GM21786 (cell line): ENCODE measurements at regions not wholly inside any gene's neighbourhood (a gene's known extent, or its start where the extent isn't known, plus 50 kb on each side); places are given as distances from the start of the nearest gene placed in this dataset.

Experiments
- ATAC-seq: cut with Tn5 transposase; IDR thresholded peaks from one replicate; pipeline ENCODE4 v1.9.1; 2021; ENCODE audit not compliant: unreplicated experiment

DNA sequence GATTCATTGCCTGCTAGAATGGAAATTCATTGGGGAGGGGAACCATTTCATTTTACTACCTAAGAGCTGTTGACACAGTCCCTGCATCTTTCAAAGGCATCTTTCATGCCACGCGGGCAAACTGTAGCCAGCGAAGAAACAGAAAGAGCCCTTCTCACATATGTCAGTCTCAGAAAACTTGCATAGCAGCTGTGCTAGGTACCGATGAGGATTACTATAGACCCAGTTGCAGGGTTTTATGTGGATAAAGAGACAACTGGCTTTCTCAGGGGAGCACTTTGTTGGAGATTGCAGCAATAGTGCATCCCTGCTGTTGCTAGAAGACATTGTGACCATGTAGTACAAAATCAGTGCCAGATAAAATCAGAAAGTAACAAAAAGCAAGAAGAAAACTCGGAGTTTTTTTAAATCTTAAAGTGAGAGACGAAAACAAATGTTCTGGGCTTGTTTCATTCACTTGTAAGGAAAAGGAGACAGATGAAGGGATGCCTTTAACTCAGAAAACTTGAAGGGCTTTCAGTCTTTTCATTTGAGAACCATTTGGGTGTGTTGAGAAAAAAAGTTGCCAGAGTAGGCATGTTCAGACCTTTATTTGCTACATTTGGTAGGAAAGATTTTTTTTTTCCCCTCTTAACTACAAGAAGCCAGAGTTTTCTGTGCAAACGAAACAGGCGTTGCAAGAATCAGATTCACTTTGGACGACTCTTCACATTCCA lies 804.1 kb downstream of the USP25 start:
- no peak for ATAC-seq

DNA sequence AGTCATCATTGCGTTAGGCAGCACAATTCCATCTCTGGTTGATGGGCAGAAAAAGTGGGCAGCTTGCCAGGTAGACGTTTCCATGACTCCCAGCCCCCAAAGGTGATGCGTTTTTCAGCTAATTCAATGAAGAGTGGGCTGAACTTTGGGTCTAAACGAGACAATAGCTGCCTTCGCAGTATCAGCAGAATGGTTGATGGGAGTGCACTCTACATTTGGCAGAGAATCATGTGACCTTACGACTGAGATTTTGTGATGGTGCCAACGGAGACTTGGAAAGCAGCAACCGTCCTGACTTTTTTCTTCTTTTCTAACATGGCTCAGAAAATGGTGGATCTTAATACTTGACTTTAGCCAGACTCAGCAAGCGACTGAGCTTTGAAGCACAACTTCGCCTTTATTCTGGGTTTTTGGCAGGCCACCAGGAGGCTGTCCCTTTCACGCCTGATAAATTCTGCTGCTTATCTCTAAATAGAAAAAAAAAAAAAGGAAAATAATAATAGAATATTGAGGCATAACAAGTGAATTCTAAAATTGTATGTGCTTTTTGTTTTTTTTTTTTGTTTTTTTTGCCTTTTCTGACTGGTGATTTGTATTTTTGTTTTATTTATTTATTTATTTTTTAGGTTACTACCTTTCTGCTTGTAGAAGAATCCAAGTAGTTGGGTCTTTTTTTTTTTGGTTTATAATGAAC lies 804.8 kb downstream of the USP25 start:
- ATAC-seq, result no peak

DNA sequence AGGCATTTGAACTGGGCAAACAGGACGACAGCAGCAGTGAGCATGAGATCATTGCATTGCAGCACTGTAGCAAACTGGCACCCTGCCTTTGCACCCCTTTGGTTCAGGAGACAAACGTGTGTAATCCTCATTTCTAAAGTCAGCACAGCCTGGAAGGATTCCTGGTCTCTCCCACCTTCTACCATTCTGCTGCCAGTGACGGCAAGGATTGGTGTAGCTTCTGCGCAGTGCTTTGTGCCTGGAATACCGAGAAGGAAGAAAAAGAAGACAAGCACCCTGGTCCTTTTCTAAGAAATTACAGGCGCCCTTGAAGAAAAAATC lies 805.3 kb downstream of the USP25 start:
- ATAC-seq, result no peak

DNA sequence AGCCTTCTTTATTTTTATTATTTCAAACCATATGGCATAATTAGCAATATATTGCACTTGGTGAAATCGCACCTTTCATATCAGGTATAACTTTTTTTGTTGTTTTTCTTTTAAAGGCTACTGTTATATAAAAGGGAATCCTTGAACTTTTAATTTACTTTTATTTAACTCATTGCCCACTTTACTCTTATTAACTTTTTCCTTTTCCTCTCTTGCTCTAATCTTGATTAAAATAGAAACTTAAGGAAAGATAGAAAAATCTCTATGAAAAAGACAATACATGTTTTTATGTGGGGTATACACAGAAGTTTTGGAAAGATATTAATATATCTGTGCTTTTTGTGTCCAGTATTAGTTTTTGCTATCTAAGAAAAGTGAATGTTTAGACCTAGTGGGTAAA lies 805.8 kb downstream of the USP25 start:
- ATAC-seq, result no peak

DNA sequence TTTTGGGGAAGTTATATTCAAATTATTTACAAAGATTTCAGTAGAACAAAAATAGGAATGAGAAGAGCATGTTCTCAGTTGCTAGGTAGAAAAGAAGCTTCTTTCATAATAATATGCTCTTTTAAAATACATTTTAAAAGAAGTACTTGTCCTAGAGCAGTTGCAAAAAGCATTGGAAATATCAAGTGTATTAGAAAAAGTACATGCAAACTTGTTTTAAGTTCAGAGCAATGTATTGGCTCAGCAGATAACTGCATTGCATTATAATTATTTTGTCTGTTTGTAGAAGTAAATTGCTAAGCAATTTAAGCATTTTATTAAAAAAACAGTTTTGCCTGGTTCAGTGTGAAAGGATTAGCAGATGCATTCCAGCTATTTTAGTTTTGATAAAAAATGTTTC lies 806.4 kb downstream of the USP25 start:
- ATAC-seq, result no peak

DNA sequence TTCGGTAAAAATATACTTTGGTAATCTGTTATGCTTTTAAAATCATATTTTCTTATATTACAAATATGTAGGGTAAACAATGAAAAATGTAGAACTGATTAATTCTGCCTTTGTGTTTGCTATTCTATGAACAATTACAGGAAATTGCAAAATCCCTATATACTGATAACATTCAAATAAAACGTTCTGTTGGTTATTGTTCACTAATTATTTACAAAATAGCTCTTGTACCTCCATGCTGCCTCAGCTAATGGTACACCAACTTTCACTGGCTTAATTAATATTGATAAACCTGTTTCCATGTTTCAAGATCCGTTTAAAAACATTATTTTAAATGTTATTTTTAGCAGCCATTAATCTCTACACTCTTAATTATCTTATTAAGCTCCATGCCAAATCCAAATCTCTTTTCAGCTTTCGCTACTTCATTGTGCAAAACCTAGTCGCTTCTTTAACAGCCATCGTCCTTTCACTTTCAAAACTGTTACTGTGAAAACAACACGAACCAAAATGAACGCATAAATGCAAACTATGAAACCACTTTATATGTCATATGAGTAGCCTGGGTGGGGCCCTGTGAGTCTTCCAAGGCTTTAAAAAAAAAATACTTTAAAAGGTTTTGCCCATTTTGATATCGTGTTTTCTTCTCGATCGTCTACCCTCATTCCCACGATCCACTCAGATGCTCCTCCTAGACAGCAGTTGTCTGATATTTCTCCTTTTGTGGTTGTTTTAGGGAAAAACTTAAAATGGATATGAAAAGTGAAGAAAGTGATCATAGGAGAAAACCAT lies 807.1 kb downstream of the USP25 start:
- no peak for ATAC-seq

DNA sequence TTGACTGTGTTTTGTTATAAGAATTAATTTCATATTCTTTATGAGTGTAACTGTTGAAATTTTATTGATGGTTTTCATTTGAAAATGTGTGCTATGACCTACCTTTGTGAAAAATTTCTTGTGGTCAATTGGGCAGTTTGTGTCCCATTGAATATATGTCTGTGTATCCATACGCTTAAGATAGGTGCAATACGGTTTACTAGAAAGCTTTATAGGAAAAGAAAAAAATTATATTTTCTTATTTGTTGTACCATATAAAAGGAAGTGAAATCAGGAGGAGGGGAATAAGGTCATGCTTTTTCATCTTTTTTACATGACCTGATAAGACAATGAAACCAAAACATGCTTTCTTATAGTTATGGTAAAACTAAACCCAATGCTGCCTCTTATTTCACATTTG lies 807.7 kb downstream of the USP25 start:
- ATAC-seq, result no peak

DNA sequence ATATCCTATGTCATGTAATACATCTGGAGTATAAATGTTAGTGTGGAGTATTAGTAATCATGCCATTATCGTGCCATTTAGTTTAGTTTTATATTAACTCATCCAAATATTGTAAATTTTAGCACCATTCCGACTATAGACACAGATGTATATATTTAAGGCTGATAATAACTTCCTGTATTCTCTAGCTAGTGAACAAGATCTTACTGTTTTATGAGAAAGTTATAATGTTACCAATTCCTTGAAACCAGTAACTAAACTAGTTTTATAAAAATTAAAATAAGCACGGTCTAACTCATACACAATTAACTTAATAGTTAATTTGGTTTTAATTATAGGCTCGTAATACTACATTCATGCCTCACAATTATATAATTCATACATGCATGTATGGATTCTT lies 808.6 kb downstream of the USP25 start:
- no peak for ATAC-seq

DNA sequence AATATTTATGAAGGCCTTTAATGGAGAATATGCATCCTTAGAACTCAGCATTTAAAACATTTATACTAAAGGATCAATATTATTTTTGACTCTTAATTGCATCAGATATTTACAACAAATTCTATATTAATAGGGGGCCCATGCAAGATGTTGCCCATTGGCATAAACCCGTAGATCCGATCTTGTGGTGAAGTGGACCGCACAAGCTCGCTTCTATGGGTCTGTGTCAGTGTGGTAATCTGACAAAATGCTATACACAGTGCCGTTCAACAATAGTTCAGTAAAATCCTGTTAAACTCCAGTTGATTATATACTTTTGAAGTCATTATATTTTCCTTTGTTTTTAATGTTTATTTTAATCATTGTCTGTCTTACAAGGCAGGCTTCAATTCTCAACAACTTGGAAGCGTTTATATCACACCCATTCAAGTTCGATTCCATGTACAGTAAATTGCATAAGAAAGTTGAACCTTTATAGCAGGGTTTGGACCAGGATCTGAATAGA lies 809.2 kb downstream of the USP25 start:
- ATAC-seq, result no peak

DNA sequence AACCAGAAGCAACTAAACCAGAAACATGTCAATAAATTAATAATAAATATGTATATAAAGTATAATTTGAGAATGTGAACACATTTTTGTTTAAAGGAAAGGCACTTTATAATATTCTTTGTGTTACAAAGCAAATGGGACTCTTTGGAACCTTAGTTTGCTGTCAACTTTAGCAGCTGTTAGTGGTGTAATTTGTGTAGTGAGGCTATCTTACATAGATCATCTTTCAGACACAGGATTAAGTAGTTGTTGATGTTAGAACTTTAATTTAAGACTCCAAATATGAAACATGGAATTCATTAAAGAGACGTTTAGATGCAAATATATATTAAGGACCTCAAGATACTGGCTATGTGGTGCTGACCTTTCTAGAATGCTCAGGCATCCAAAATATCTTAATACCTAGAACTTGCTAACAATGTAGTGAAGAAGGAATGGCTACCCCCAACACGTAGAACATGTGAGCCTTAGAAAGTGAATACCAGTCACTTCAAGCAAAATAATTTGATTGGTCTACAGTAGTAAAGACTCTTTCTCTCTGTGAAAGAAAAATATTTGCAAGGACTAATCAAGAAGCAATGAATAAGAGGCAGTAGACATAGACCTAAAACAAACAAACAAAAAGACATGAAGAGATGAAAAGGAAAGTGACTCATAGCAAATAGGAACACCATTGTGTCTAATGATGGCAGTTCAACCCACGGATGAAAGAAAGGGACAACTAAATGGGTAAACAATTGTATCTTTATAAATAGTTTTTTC lies 811.4 kb downstream of the USP25 start:
- ATAC-seq, result no peak

DNA sequence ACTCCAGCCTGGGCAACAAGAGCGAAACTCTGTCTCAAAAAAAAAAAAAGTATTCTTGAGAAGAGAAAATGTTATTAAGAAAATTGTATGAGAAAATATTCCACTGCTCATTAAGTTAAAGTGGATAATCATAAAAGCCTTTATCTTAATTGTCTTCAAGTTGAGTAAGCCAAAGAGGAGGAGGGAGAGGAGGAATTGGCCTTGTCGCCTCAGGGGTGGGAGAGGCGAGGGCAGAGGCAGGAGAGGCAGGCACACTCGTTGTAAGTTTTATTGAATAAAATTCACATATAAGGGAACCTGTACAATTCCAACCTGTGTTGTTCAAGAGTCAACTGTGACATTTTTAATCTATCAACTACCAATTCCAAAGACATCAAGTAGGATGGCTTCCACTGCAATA lies 820.3 kb downstream of the USP25 start:
- ATAC-seq, result no peak

DNA sequence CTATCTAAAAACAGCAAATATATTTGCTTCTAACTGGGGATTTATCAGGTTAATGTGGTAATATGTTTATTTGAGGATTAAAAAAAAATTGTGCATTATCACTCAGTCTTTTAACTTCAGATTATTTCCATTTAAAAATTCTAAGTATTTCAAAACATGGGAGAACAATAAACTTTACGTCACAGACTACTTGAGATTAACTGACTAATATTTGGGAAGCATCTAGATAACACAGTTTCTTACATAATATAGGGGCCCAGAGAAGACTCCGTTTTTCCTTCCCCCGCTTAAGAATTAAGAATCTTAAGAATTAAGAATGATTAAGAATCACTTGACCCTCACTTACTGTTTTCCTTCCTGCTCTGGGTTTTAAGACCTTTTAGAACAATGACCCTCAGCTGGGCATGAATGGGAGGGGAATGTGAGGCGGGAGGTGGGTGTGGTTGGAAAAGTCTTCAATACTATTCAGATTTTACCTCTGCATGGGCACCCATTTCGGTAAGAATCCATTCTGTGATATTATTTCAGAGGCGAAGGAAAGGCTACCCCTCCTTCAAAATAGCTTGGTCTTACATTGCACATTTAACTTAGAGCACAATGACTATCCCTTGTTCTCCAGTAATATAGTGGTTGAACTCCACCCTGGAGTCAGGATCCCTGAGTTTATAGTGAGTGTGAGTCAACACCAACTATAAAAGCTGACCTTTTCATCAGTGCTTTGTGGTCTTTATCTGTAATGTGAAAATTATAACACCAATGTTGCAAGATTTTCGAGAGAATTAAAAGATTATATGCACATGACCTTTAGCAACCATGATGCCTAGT lies 821.3 kb downstream of the USP25 start:
- no peak for ATAC-seq

DNA sequence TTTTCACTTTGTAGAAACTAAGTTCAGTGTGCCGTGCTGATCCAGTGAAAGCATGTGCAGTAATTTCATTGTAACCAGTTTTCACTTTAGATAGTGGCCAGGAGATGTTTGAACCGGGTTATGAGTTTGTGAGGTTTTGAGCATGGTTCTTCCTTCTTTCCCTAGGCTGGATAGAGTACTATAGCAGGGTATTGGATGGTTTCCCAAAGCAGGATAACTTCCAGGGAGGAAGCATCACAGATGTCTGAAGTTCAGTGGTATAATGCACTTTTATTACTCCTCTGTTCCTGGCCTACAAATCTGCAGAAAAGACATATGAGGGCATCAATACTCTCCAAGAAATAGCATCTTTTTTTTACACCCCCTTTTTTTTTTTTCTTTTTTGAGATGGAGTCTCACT lies 823.1 kb downstream of the USP25 start:
- ATAC-seq, result no peak

DNA sequence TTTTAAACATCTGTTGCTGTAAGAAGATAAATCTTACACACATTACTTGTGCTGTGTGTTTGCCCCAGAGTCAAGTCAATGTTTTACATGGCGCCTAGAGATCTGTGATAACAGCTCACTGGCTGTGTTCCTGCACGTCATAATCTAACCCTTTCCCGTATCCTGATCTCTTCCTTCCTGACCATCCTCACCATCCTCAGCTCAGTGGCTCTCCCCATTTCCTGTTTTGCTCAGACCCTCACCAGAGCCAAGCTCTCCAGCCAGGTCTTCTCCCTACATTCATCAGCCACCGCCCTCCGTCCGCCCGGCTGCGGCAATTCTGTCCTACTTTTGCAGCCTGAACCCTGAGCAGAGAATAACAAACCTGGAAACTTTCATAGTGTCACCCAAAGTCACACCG lies 824.7 kb downstream of the USP25 start:
- no peak for ATAC-seq

DNA sequence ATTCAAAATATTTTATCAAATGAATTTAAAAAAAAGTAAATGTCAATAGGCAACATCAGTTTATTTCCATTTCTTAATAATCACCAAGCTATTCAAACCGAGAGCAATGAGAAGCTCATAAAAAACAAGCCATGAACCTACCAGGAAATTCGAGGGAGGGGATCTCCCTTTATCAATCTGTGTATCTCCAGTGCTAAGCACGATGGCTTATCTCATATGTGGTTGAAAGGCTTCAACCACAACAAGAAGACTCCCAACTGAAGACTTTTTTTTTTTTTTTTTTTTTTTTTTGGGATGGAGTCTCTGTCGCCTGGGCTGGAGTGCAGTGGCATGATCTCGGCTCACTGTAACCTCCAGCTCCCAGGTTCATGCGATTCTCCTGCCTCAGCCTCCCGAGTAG lies 833.3 kb downstream of the USP25 start:
- no peak for ATAC-seq

DNA sequence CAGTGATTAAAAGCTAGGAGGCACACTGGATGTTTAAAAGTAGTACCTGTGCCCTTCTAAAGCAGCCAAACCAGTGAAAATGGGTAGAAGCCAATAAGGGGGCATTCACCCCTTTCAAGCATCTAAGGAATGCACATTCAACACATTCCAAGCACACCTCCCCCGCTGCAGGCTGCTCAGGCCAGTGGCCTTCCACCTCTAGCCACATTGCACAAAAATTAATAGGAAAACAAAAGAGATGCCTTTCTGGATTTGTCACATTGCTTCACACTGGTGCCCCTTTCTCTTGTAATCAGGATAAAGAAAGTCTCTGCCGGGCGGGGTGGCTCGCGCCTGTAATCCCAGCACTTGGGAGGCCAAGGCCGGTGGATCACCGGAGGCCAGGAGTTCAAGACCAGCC lies 834.0 kb downstream of the USP25 start:
- ATAC-seq, result no peak

DNA sequence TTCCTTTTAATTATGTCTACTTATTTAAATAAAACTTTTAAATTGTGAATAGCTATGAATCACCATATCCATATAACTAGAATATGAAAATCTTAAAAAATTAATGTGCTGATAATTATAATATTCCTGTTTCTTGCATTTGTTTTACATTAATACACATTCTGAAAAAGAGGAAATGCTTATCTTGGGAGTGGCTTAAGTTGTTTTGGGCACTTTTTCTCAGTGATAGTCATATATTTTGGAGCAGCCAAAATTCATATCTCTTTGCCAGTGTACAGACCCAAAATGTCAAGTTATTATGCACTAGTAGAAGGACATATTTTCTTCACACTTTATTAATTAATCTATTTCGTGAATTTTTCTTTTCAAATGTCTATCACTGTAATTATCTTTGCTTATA lies 838.5 kb downstream of the USP25 start:
- ATAC-seq, result no peak

DNA sequence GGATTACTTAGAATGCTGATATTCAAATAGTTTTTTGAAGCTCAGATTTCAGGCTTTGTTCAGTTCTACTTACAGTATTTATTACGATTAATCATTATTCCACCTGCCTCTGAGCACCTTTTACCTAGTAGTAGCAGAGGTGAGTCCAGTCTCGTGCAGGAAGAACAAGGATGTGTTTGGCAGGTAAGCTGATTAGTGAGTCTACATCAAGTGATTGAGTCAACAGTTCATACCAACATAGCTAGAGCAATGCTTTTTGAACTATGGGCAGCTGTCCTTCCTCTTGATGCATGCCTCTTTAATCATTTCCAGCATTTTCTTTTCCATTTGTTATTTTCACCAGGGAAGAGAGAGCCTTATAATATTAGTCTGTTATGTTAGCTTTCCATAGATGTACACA lies 838.9 kb downstream of the USP25 start:
- ATAC-seq, result no peak

DNA sequence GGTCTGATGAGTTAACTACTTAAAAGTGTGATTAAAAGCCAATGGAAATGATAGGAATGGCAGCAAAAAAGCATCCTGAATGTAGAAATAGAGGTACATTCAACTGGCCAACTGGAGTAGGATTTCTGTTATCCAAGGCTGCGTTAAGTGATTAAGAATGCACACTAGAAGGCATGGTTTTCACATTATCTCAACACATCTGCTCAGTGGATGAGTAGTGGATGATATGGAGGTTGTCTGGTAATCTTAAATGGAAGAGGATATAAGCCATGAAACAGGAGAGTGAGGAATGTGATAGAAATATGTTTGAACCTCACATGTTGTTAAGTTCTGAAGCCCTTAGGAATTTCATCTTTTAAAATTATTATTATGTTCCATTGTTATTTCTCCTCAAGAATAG lies 839.9 kb downstream of the USP25 start:
- ATAC-seq, result no peak

DNA sequence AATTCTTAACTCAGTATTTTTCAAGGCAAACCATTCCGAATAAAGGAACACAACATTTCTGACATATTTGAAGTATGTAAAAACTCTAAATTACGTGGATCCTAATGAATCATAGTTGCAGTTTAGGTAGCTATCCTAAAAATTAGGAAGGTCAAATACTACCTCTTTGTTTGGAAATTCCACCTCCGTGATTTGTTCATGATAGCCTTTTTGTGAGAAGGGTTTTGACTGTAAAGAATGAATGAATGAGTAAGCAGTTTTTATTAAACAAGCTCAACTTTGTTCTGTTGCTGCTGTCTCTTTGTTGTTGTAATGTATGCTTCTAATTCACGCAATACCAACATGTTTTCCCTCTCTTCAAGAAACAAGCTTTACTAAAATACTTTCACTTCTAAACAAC lies 840.4 kb downstream of the USP25 start:
- no peak for ATAC-seq

DNA sequence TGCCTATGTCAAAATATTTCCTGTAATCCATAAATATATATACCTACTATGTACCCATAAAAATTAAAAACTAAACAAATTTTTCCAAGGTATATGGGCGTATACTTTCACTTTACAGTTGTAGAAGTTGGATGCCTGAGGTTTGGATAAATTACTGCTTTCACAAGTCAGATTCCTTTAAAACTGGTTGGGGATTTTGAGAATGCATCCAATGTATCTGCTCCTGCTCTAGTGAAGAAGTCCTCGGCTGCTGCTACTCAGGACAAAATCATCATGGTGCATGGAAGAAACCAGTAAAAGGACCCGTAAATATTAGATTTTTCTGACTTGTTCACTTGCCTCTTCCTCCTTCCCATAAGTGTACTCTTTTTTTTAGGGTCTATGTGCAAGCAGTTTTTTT lies 841.1 kb downstream of the USP25 start:
- no peak for ATAC-seq
